A549 (cell line): ENCODE measurements at regions not wholly inside any gene's neighbourhood (a gene's known extent, or its start where the extent isn't known, plus 50 kb on each side); places are given as distances from the start of the nearest gene placed in this dataset.
A peak's percentile ranks its signal among the peaks of the same experiment; 100 is the strongest.

Experiments
- ATAC-seq, 2 experiments: fragments of 200-7000 bp in 1 of 2; fragments of >200 bp in 1 of 2; cut with Nextera tagmentation in 1 of 2; cut with Tn5 transposase in 1 of 2; 3 replicates each; pipeline versions ENCODE4 v1.8.0 to v1.9.1; 2018 to 2020; ENCODE audit warnings: mild to moderate bottlenecking in 1 of 2, moderate library complexity in 1 of 2
- CTCF ChIA-PET: fragments of 300-600 bp; sonication (Branson Sonifier 250); formaldehyde crosslinking; extraction: SDS; loops from one replicate; lab custom pipeline; 2021; ENCODE audit warnings: antibody characterized with exemption, inconsistent platforms; lab: Yijun Ruan, JAX
- POLR2A ChIA-PET: fragments of 350-600 bp; formaldehyde crosslinking; extraction: SDS; loops from one replicate; lab custom pipeline; 2021; ENCODE audit warnings: antibody characterized with exemption, inconsistent platforms; lab: Yijun Ruan, JAX
- DNase-seq, 2 experiments: peaks; one replicate each; pipeline versions ENCODE4 v3.0.0 to v3.0.0-alpha.2; 2011 to 2016; ENCODE audit warnings: low read depth in 1 of 2, low spot score in 1 of 2
- FAIRE-seq: peaks from 2 replicates; lab custom pipeline; 2011; peaks lifted over from hg19 to GRCh38; lab: Jason Lieb, UNC
- H3K27ac ChIP-seq, 2 experiments: fragments of >200 bp; sonication (Bioruptor Twin); formaldehyde crosslinking; 3 replicates each; pipeline ENCODE4 v1.5.1; 2016 to 2017
- H3K4me1 ChIP-seq: fragments of >200 bp; sonication (Bioruptor Twin); formaldehyde crosslinking; 3 replicates; pipeline ENCODE4 v1.6.1; 2016
- H3K4me2 ChIP-seq: fragments of >200 bp; sonication (Bioruptor Twin); formaldehyde crosslinking; 3 replicates; pipeline ENCODE4 v1.6.1; 2016
- H3K4me3 ChIP-seq: fragments of >200 bp; sonication (Bioruptor Twin); formaldehyde crosslinking; 3 replicates; pipeline ENCODE4 v1.5.1; 2016
- H3K9me3 ChIP-seq: fragments of >200 bp; sonication (Bioruptor Twin); formaldehyde crosslinking; 3 replicates; pipeline ENCODE4 v1.6.1; 2016
- EP300 ChIP-seq, 2 experiments: fragments of >200 bp; sonication (Bioruptor Twin); formaldehyde crosslinking; IDR thresholded peaks; 2 replicates in 1 of 2; 3 replicates in 1 of 2; pipeline ENCODE4 v1.6.1; 2016 to 2017
- FOXS1 ChIP-seq: fragments of 250-450 bp; sonication (Bioruptor Pico); IDR thresholded peaks from 2 replicates; pipeline ENCODE4 v1.5.0; 2020; ENCODE audit warnings: mild to moderate bottlenecking, moderate library complexity
- GATA3 ChIP-seq: IDR thresholded peaks from 2 replicates; pipeline ENCODE4 v1.6.1; 2012; ENCODE audit warnings: borderline replicate concordance
- JUNB ChIP-seq: fragments of >200 bp; sonication (Bioruptor Twin); formaldehyde crosslinking; IDR thresholded peaks from 2 replicates; pipeline ENCODE4 v1.6.1; 2016
- MYC ChIP-seq: IDR thresholded peaks from 2 replicates; pipeline ENCODE4 v1.6.1; 2012; ENCODE audit warnings: mild to moderate bottlenecking, inconsistent platforms, low read length, improper control_type of control experiment, borderline replicate concordance
- NPAS2 ChIP-seq: fragments of 250-450 bp; sonication (Bioruptor Pico); IDR thresholded peaks from 2 replicates; pipeline ENCODE4 v1.8.0; 2022; ENCODE audit warnings: mild to moderate bottlenecking, moderate library complexity, borderline replicate concordance
- POLR2AphosphoS2 ChIP-seq: conservative IDR thresholded peaks from 2 replicates; pipeline ENCODE4 v1.6.1; 2012; ENCODE audit warnings: low read length, improper control_type of control experiment, inconsistent platforms
- RFX5 ChIP-seq: fragments of 450-650 bp; IDR thresholded peaks from 2 replicates; pipeline ENCODE4 v1.7.1; 2014; ENCODE audit warnings: antibody characterized with exemption, mild to moderate bottlenecking, moderate library complexity
- WGBS: methylation state at CpG from one replicate; pipeline ENCODE4 v1.1.6; 2017; ENCODE audit errors: missing lambda C conversion rate; 5-methylcytosine and 5-hydroxymethylcytosine counted together
- TF ChIP-seq, protein P1 (sequence below): fragments of 250-450 bp; sonication (Bioruptor Pico); IDR thresholded peaks from 2 replicates; pipeline ENCODE4 v1.5.0; 2020; ENCODE audit warnings: low read depth, mild to moderate bottlenecking, moderate library complexity

DNA sequence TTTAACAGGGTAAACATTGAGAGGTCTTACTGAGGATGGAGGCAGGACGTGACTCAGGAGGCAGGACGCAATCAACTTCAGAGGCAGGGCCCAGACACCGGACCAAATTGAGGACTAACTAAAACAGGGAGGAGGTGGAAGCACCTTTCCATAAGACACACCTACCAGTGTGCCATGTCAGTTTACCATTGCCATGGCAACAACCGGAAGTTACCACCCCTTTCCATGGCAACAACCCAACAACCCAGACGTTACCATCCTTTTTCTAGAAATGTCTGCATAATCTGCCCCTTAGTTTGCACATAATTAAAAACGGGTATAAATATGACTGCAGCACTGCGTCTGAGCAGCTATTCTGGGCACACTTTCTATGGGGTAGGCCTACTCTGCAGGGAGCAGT is 53.5 kb upstream of the SOX21 start:
- TF ChIP-seq EP300 (IDR thresholded peaks at IDR 0.05), result no peak
- no peak for TF ChIP-seq JUNB
- no peak for TF ChIP-seq FOXS1 (CRISPR knock-in tag)
- Histone ChIP-seq H3K4me1 (no peaks in the 10 kb centered on the region), H3K4me3 (no peak overlapping the region), H3K27ac (no peak overlapping the region), H3K9me3 (no peaks in the 10 kb centered on the region), H3K4me2 (no peak overlapping the region)
- FAIRE-seq (no peak), DNase-seq (peak in 1 of 2 experiments; percentile 1), ATAC-seq (no peak)
- ChIA-PET CTCF (no interaction called here), POLR2A (no interaction called here)
- WGBS, result 34% methylated on average over 5 of the region's 7 CpGs

DNA sequence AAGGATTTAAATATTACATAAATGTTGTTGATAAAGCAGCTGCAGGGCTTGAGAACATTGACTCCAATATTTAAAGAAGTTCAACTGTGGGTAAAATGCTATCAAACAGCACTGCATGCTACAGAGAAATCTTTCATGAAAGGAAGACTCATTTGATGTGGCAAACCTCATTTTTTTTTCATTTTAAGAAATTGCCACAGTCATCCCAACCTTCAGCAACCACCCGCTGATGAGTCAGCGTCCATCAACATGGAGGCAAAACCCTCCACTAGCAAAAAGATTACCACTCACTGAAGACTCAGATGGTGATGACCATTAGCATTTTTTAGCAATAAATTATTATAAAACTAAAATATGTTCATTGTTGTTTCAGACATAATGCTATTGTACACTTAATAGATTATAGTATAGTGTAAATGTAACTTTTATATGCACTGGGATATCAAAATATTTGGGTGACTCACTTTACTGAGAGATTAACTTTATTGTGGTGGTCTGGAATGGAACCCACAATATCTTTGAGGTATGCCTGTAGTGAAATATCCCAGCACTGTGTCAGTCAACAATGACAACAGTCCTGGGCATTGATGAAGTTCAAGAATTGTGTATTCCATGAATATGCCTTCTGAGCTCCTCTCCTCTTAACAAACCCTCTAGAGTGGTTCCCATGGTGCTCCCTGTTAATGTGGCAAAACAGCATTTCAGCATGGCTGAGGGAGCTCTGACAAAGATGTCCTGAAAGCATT is 52.4 kb upstream of the SOX21 start:
- CTCF ChIA-PET, result no interaction called here
- Histone ChIP-seq H3K9me3 (no peaks in the 10 kb centered on the region), H3K4me3 (no peak overlapping the region), H3K4me1 (no peaks in the 10 kb centered on the region), H3K27ac (no peak overlapping the region), H3K4me2 (no peak overlapping the region)
- ATAC-seq, result no peak
- no peak for FAIRE-seq
- TF ChIP-seq NPAS2 (CRISPR knock-in tag), result no peak
- TF ChIP-seq RFX5, result no peak
- TF ChIP-seq, protein P1, sequence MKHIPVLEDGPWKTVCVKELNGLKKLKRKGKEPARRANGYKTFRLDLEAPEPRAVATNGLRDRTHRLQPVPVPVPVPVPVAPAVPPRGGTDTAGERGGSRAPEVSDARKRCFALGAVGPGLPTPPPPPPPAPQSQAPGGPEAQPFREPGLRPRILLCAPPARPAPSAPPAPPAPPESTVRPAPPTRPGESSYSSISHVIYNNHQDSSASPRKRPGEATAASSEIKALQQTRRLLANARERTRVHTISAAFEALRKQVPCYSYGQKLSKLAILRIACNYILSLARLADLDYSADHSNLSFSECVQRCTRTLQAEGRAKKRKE (CRISPR knock-in tag), result no peak
- TF ChIP-seq GATA3, result no peak
- no peak for TF ChIP-seq MYC
- TF ChIP-seq POLR2AphosphoS2, result no peak
- TF ChIP-seq, all 56 proteins: peak for 0
- 72% methylated on average over 2 of the region's 2 CpGs for WGBS
- POLR2A ChIA-PET, result no interaction called here
- DNase-seq, result no peak
